BJ (cell line): ENCODE measurements at regions not wholly inside any gene's neighbourhood (a gene's known extent, or its start where the extent isn't known, plus 50 kb on each side); places are given as distances from the start of the nearest gene placed in this dataset.

Source experiments
- CTCF ChIA-PET: fragments of 350-600 bp; formaldehyde crosslinking; extraction: SDS; loops from one replicate; lab custom pipeline; 2021; ENCODE audit warnings: antibody characterized with exemption, inconsistent platforms; lab: Yijun Ruan, JAX
- POLR2A ChIA-PET: fragments of 300-600 bp; sonication (Branson Sonifier 250); formaldehyde crosslinking; extraction: SDS; loops from one replicate; lab custom pipeline; 2021; ENCODE audit warnings: antibody characterized with exemption; lab: Charles Lee
- DNase-seq: peaks from one replicate; pipeline ENCODE4 v3.0.0-alpha.2; 2011; ENCODE audit warnings: low read depth
- H3K27me3 ChIP-seq: 2 replicates; pipeline ENCODE4 v1.6.0; 2011; ENCODE audit warnings: low read length; ENCODE audit not compliant: control insufficient read depth, insufficient read depth
- H3K36me3 ChIP-seq: 2 replicates; pipeline ENCODE4 v1.5.1; 2011; ENCODE audit warnings: low read length; ENCODE audit not compliant: control insufficient read depth, insufficient read depth
- H3K4me3 ChIP-seq: 2 replicates; pipeline ENCODE4 v1.5.1; 2011; ENCODE audit warnings: low read depth, mild to moderate bottlenecking, control low read depth, low read length
- CTCF ChIP-seq: IDR thresholded peaks from 2 replicates; pipeline ENCODE4 v1.5.1; 2011; ENCODE audit warnings: low read depth, mild to moderate bottlenecking, control low read depth, inconsistent platforms, low read length, moderate library complexity; ENCODE audit not compliant: insufficient read depth

GRCh38 chr12:115172521-115172920 is 488.5 kb upstream of the TBX3 start:
- no peaks in the 10 kb centered on the region for H3K27me3 ChIP-seq
- H3K36me3 ChIP-seq, result no peaks in the 10 kb centered on the region
- ChIA-PET POLR2A (interaction anchor here (0.5 kb wide), 1 partner anchor 16 kb away, joined by 11 read pairs; no protein-coding TSS in a partner anchor), CTCF (interaction anchor here (0.9 kb wide), 1 partner anchor 16 kb away, joined by 3 read pairs; no protein-coding TSS in a partner anchor)
- no peak for TF ChIP-seq CTCF
- peak; percentile 96 for DNase-seq
- no peak overlapping the region for H3K4me3 ChIP-seq

- POLR2A ChIA-PET, result interaction anchor here (1.1 kb wide), 1 partner anchor 497 kb away, joined by 3 read pairs; no protein-coding TSS in a partner anchor
- no peak overlapping the region for H3K4me3 ChIP-seq
- CTCF ChIA-PET, result interaction anchor here (0.6 kb wide), 1 partner anchor 84 kb away, joined by 3 read pairs; no protein-coding TSS in a partner anchor
- no peak for TF ChIP-seq CTCF
- no peaks in the 10 kb centered on the region for H3K36me3 ChIP-seq
- no peaks in the 10 kb centered on the region for H3K27me3 ChIP-seq
- no peak for DNase-seq
Observed at GRCh38 chr12:115169981-115170380, 486.0 kb upstream of the TBX3 start.

- CTCF ChIA-PET, result interaction anchor here (0.8 to 2.1 kb wide), 8 partner anchors 14 to 587 kb away, joined by 3 to 10 read pairs (median 4); no protein-coding TSS in a partner anchor
- POLR2A ChIA-PET, result interaction anchor here (0.6 kb wide), 1 partner anchor 478 kb away, joined by 6 read pairs; no protein-coding TSS in a partner anchor
- peak; percentile 37 for TF ChIP-seq CTCF
- H3K4me3 ChIP-seq, result no peak overlapping the region
- no peaks in the 10 kb centered on the region for H3K27me3 ChIP-seq
- no peaks in the 10 kb centered on the region for H3K36me3 ChIP-seq
- no peak for DNase-seq
Observed at GRCh38 chr12:115166698-115167315, 482.8 kb upstream of the TBX3 start.

GRCh38 chr12:115163710-115164109 is 479.7 kb upstream of the TBX3 start:
- no peak for TF ChIP-seq CTCF
- no peaks in the 10 kb centered on the region for H3K27me3 ChIP-seq
- POLR2A ChIA-PET, result no interaction called here

GRCh38 chr12:115160271-115161128 is 476.5 kb upstream of the TBX3 start:
- no peak for TF ChIP-seq CTCF
- no peaks in the 10 kb centered on the region for H3K36me3 ChIP-seq
- POLR2A ChIA-PET, result no interaction called here
- H3K4me3 ChIP-seq, result no peak overlapping the region
- CTCF ChIA-PET, result interaction anchor here (1.1 kb wide), 1 partner anchor 11 kb away, joined by 5 read pairs; no protein-coding TSS in a partner anchor
- H3K27me3 ChIP-seq, result no peaks in the 10 kb centered on the region
- DNase-seq, result no peak

More at GRCh38 chr12:115163710-115164109, 479.7 kb upstream of the TBX3 start:
- DNase-seq, result no peak
- H3K36me3 ChIP-seq, result no peaks in the 10 kb centered on the region
- no peak overlapping the region for H3K4me3 ChIP-seq
- CTCF ChIA-PET, result interaction anchor here (0.6 to 2.5 kb wide), 3 partner anchors 479 to 774 kb away, joined by 3 to 9 read pairs (median 4); partner anchors contain the start of gene TBX3
